ENCODE measurements at regions not wholly inside any gene's neighbourhood (a gene's known extent, or its start where the extent isn't known, plus 50 kb on each side); places are given as distances from the start of the nearest gene placed in this dataset.

- DNase-seq (ENCODE audit: low read depth) = no peak
Observed at GRCh38 chr3:160130071-160130470, 95.2 kb upstream of the C3orf80 start.

GRCh38 chr3:160130950-160131349 lies 94.3 kb upstream of the C3orf80 start:
- DNase-seq (ENCODE audit: low read depth) = peak; percentile 35

- no peak for DNase-seq (ENCODE audit: low read depth)
Observed at GRCh38 chr3:160132226-160132625, 93.0 kb upstream of the C3orf80 start.

- no peak for DNase-seq (ENCODE audit: low read depth)
Observed at GRCh38 chr3:160133757-160134156, 91.5 kb upstream of the C3orf80 start.

- DNase-seq (ENCODE audit: low read depth) = no peak
Observed at GRCh38 chr3:160134454-160134853, 90.8 kb upstream of the C3orf80 start.

- DNase-seq (ENCODE audit: low read depth) = peak; percentile 53
Observed at GRCh38 chr3:160134964-160135363, 90.3 kb upstream of the C3orf80 start.

- no peak for DNase-seq (ENCODE audit: low read depth)
Observed at GRCh38 chr3:160135851-160136250, 89.4 kb upstream of the C3orf80 start.

GRCh38 chr3:160136421-160136820 lies 88.8 kb upstream of the C3orf80 start:
- DNase-seq (ENCODE audit: low read depth) = no peak

GRCh38 chr3:160139291-160139690 lies 85.9 kb upstream of the C3orf80 start:
- no peak for DNase-seq (ENCODE audit: low read depth)

GRCh38 chr3:160140756-160141155 lies 84.5 kb upstream of the C3orf80 start:
- DNase-seq (ENCODE audit: low read depth) = no peak

- DNase-seq (ENCODE audit: low read depth) = no peak
Observed at GRCh38 chr3:160141485-160142185, 83.6 kb upstream of the C3orf80 start.

- no peak for DNase-seq (ENCODE audit: low read depth)
Observed at GRCh38 chr3:160143482-160143881, 81.7 kb upstream of the C3orf80 start.

GRCh38 chr3:160150066-160150465 lies 75.2 kb upstream of the C3orf80 start:
- no peak for DNase-seq (ENCODE audit: low read depth)

- DNase-seq (ENCODE audit: low read depth) = no peak
Observed at GRCh38 chr3:160150525-160150924, 74.7 kb upstream of the C3orf80 start.

GRCh38 chr3:160152638-160153037 lies 72.6 kb upstream of the C3orf80 start:
- no peak for DNase-seq (ENCODE audit: low read depth)

GRCh38 chr3:160154033-160154432 lies 71.2 kb upstream of the C3orf80 start:
- DNase-seq (ENCODE audit: low read depth) = no peak

- no peak for DNase-seq (ENCODE audit: low read depth)
Observed at GRCh38 chr3:160154596-160154995, 70.6 kb upstream of the C3orf80 start.

GRCh38 chr3:160157321-160157720 lies 67.9 kb upstream of the C3orf80 start:
- DNase-seq (ENCODE audit: low read depth) = no peak

GRCh38 chr3:160159341-160159740 lies 65.9 kb upstream of the C3orf80 start:
- DNase-seq (ENCODE audit: low read depth) = no peak

- no peak for DNase-seq (ENCODE audit: low read depth)
Observed at GRCh38 chr3:160159806-160160205, 65.4 kb upstream of the C3orf80 start.

GRCh38 chr3:160161921-160162320 lies 63.3 kb upstream of the C3orf80 start:
- DNase-seq (ENCODE audit: low read depth) = no peak

GRCh38 chr3:160162440-160162839 lies 62.8 kb upstream of the C3orf80 start:
- DNase-seq (ENCODE audit: low read depth) = no peak

GRCh38 chr3:160163229-160163878 lies 61.9 kb upstream of the C3orf80 start:
- no peak for DNase-seq (ENCODE audit: low read depth)

GRCh38 chr3:160168246-160168645 lies 57.0 kb upstream of the C3orf80 start:
- DNase-seq (ENCODE audit: low read depth) = no peak

Measured in fibroblast of the conjunctiva (primary cell).